ENCODE measurements at regions not wholly inside any gene's neighbourhood (a gene's known extent, or its start where the extent isn't known, plus 50 kb on each side); places are given as distances from the start of the nearest gene placed in this dataset.

DNA sequence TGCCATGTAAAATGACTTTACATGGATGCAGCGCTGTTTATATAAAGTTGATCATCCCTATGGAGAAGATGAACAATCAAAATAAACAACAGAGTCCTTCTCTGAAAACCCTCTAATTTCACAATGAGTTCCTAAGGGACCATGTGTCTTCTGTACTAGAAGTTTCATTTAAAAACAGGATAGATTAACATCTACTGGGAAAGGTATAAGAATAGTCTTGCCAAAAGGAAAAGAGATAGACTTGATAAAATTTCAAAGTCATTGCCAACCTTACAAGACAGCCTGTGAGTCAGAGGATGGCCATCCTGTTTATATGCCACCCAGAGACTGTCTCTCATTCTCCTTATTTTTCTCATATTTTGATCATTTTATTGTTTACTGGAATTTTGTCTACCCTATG lies 367.1 kb upstream of the PDE4D start:
- ATAC-seq: no peak
- no peak overlapping the region for H3K4me2 ChIP-seq (ENCODE audit: control insufficient read depth, insufficient read depth)
- no peaks in the 10 kb centered on the region for H3K4me1 ChIP-seq (ENCODE audit: control insufficient read depth, insufficient read depth, low read length)
- H3K27ac ChIP-seq (ENCODE audit: control insufficient read depth, insufficient read depth): no peak overlapping the region
- intact Hi-C loops (cut with micrococcal nuclease; ENCODE audit: unreplicated experiment) (no loop called here), in situ Hi-C loops (cut with MboI) (no loop called here)
- H3K9me3 ChIP-seq (replicated peaks; ENCODE audit: control insufficient read depth, insufficient read depth, low read length): no peaks in the 10 kb centered on the region
- H4K20me1 ChIP-seq (ENCODE audit: control insufficient read depth, insufficient read depth): no peaks in the 10 kb centered on the region
- 93% methylated on average over 1 of the region's 1 CpG for WGBS (ENCODE audit: insufficient coverage, insufficient replicate concordance, low lambda C conversion rate, missing lambda C conversion rate)
- RAD21 ChIA-PET (ENCODE audit: unreplicated experiment): no interaction called here
- H3K4me3 ChIP-seq: no peak overlapping the region
- H3K79me2 ChIP-seq (ENCODE audit: control insufficient read depth, insufficient read depth, low read length): no peaks in the 10 kb centered on the region
- POLR2A ChIA-PET: no interaction called here
- BruUV-seq (replicated peaks): no TSS peak
- no peaks in the 10 kb centered on the region for H3K27me3 ChIP-seq (replicated peaks in 1 of 2; ENCODE audit: control insufficient read depth in 2 of 2, insufficient read depth in 2 of 2, low read length in 1 of 2)
- DNase-seq (ENCODE audit: low read depth, low spot score): no peak
- CTCF ChIA-PET: no interaction called here
- SMC1A ChIA-PET (ENCODE audit: uncharacterized antibody, unreplicated experiment): interaction anchor here (1.5 kb wide), 1 partner anchor 11 kb away, joined by 3 read pairs; no protein-coding TSS in a partner anchor
- no peak for FAIRE-seq
- no peak overlapping the region for H2AFZ ChIP-seq (ENCODE audit: control insufficient read depth, low read depth, low read length)
- H3K36me3 ChIP-seq (ENCODE audit: control insufficient read depth in 2 of 2, insufficient read depth in 2 of 2, low read length in 1 of 2): no peaks in the 10 kb centered on the region
- H3K9ac ChIP-seq (ENCODE audit: control insufficient read depth, insufficient read depth, low read length): no peak overlapping the region
- TF ChIP-seq HDGF (IDR thresholded peaks at IDR 0.05) (no peak), SP1 (IDR thresholded peaks at IDR 0.05; ENCODE audit: low read depth, low read length) (no peak), KDM1A (IDR thresholded peaks at IDR 0.05; ENCODE audit: borderline replicate concordance) (no peak), MTA2 (IDR thresholded peaks at IDR 0.05; ENCODE audit: low read depth) (no peak), ZNF622 (IDR thresholded peaks at IDR 0.05) (no peak), STAT1 (conservative IDR thresholded peaks at IDR 0.05) (no peak), EGR1 (IDR thresholded peaks at IDR 0.05; ENCODE audit: borderline replicate concordance in 1 of 2, low read depth in 2 of 2, low read length in 2 of 2) (no peak), CREM (IDR thresholded peaks at IDR 0.05; ENCODE audit: low read depth) (no peak), BHLHE40 (IDR thresholded peaks at IDR 0.05; ENCODE audit: borderline replicate concordance in 1 of 2, low read depth in 2 of 2, low read length in 1 of 2) (no peak)
- TF ChIP-seq, protein P1, sequence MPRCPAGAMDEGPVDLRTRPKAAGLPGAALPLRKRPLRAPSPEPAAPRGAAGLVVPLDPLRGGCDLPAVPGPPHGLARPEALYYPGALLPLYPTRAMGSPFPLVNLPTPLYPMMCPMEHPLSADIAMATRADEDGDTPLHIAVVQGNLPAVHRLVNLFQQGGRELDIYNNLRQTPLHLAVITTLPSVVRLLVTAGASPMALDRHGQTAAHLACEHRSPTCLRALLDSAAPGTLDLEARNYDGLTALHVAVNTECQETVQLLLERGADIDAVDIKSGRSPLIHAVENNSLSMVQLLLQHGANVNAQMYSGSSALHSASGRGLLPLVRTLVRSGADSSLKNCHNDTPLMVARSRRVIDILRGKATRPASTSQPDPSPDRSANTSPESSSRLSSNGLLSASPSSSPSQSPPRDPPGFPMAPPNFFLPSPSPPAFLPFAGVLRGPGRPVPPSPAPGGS (IDR thresholded peaks at IDR 0.05; ENCODE audit: borderline replicate concordance, insufficient read depth, low read depth, low read length, poor library complexity, severe bottlenecking): no peak
- TF ChIP-seq, protein P2, sequence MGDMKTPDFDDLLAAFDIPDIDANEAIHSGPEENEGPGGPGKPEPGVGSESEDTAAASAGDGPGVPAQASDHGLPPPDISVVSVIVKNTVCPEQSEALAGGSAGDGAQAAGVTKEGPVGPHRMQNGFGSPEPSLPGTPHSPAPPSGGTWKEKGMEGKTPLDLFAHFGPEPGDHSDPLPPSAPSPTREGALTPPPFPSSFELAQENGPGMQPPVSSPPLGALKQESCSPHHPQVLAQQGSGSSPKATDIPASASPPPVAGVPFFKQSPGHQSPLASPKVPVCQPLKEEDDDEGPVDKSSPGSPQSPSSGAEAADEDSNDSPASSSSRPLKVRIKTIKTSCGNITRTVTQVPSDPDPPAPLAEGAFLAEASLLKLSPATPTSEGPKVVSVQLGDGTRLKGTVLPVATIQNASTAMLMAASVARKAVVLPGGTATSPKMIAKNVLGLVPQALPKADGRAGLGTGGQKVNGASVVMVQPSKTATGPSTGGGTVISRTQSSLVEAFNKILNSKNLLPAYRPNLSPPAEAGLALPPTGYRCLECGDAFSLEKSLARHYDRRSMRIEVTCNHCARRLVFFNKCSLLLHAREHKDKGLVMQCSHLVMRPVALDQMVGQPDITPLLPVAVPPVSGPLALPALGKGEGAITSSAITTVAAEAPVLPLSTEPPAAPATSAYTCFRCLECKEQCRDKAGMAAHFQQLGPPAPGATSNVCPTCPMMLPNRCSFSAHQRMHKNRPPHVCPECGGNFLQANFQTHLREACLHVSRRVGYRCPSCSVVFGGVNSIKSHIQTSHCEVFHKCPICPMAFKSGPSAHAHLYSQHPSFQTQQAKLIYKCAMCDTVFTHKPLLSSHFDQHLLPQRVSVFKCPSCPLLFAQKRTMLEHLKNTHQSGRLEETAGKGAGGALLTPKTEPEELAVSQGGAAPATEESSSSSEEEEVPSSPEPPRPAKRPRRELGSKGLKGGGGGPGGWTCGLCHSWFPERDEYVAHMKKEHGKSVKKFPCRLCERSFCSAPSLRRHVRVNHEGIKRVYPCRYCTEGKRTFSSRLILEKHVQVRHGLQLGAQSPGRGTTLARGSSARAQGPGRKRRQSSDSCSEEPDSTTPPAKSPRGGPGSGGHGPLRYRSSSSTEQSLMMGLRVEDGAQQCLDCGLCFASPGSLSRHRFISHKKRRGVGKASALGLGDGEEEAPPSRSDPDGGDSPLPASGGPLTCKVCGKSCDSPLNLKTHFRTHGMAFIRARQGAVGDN (IDR thresholded peaks at IDR 0.05): no peak
- TF ChIP-seq, protein P3, sequence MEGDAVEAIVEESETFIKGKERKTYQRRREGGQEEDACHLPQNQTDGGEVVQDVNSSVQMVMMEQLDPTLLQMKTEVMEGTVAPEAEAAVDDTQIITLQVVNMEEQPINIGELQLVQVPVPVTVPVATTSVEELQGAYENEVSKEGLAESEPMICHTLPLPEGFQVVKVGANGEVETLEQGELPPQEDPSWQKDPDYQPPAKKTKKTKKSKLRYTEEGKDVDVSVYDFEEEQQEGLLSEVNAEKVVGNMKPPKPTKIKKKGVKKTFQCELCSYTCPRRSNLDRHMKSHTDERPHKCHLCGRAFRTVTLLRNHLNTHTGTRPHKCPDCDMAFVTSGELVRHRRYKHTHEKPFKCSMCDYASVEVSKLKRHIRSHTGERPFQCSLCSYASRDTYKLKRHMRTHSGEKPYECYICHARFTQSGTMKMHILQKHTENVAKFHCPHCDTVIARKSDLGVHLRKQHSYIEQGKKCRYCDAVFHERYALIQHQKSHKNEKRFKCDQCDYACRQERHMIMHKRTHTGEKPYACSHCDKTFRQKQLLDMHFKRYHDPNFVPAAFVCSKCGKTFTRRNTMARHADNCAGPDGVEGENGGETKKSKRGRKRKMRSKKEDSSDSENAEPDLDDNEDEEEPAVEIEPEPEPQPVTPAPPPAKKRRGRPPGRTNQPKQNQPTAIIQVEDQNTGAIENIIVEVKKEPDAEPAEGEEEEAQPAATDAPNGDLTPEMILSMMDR (IDR thresholded peaks at IDR 0.05 in 2 of 3, conservative IDR thresholded peaks at IDR 0.05 in 1 of 3; ENCODE audit: control insufficient read depth in 2 of 3, extremely low read depth in 1 of 3, insufficient read depth in 1 of 3, low read depth in 3 of 3, low read length in 3 of 3): no peak
